Breast epithelium (tissue), 3 donors: ENCODE measurements at regions not wholly inside any gene's neighbourhood (a gene's known extent, or its start where the extent isn't known, plus 50 kb on each side); places are given as distances from the start of the nearest gene placed in this dataset.
"Not testable (repeated sequence)": the region's sequence is repeated elsewhere in the genome, so short reads cannot be mapped to it uniquely, and the experiment has no call there.

Source experiments
- POLR2A ChIP-seq: fragments of 450-650 bp; IDR thresholded peaks from one replicate; pipeline ENCODE4 v1.6.1; 2016; ENCODE audit warnings: antibody characterized with exemption, mild to moderate bottlenecking, moderate library complexity
- POLR2AphosphoS5 ChIP-seq, 3 donors: sonication (generic); formaldehyde crosslinking; IDR thresholded peaks; one replicate each; pipeline ENCODE4 v1.6.1; 2017; ENCODE audit warnings: antibody characterized with exemption in 3 of 3
- TF ChIP-seq, protein P1 (sequence below), 3 donors: fragments of 450-650 bp; IDR thresholded peaks; one replicate each; pipeline ENCODE4 v1.5.1; 2016 to 2017; ENCODE audit warnings: antibody characterized with exemption in 3 of 3, mild to moderate bottlenecking in 3 of 3, moderate library complexity in 3 of 3

DNA sequence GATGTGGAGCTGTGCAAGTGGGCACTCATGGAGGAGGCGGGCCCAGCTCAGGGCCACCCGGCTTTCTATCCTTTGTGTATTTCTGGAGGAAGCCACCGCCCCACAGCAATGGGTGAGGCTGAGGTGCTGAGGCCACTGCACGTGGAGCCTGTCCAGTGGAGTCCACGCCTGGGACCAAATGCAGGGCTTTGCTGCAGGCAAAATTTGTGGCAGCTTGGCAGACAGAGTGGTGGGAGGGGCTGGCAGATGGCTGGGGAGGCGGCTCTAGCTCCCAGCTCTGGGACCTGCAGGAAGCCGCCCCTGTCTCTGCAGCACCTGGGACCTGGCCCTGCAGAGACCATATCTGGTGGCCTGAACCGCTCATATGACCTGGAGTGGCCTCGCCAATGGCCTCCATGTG lies 307.3 kb downstream of the CCDC74A start:
- TF ChIP-seq, protein P1, sequence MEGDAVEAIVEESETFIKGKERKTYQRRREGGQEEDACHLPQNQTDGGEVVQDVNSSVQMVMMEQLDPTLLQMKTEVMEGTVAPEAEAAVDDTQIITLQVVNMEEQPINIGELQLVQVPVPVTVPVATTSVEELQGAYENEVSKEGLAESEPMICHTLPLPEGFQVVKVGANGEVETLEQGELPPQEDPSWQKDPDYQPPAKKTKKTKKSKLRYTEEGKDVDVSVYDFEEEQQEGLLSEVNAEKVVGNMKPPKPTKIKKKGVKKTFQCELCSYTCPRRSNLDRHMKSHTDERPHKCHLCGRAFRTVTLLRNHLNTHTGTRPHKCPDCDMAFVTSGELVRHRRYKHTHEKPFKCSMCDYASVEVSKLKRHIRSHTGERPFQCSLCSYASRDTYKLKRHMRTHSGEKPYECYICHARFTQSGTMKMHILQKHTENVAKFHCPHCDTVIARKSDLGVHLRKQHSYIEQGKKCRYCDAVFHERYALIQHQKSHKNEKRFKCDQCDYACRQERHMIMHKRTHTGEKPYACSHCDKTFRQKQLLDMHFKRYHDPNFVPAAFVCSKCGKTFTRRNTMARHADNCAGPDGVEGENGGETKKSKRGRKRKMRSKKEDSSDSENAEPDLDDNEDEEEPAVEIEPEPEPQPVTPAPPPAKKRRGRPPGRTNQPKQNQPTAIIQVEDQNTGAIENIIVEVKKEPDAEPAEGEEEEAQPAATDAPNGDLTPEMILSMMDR (IDR thresholded peaks at IDR 0.05), result not testable (repeated sequence)
- TF ChIP-seq POLR2A; POLR2AphosphoS5 (IDR thresholded peaks at IDR 0.05): not testable (repeated sequence)
